Nephron progenitor cell (in vitro differentiated cells): ENCODE measurements at regions not wholly inside any gene's neighbourhood (a gene's known extent, or its start where the extent isn't known, plus 50 kb on each side); places are given as distances from the start of the nearest gene placed in this dataset.

ENCODE experiments used
- DNase-seq: peaks from one replicate; pipeline ENCODE4 v3.0.0; 2021
- H3K27ac Mint-ChIP-seq: 2 replicates; pipeline ENCODE4 v1.8.0; 2021; ENCODE audit warnings: mild to moderate bottlenecking, moderate library complexity, mixed read lengths
- H3K27me3 Mint-ChIP-seq: 2 replicates; pipeline ENCODE4 v1.8.0; 2021; ENCODE audit warnings: mild to moderate bottlenecking, low read depth, mixed read lengths; ENCODE audit not compliant: poor library complexity
- H3K36me3 Mint-ChIP-seq: 2 replicates; pipeline ENCODE4 v1.8.0; 2021; ENCODE audit warnings: low read depth, mixed read lengths
- H3K4me1 Mint-ChIP-seq: 2 replicates; pipeline ENCODE4 v1.8.0; 2021; ENCODE audit warnings: mixed read lengths
- H3K4me3 Mint-ChIP-seq: 2 replicates; pipeline ENCODE4 v1.8.0; 2021; ENCODE audit warnings: mild to moderate bottlenecking, moderate library complexity, mixed read lengths
- H3K9me3 Mint-ChIP-seq: 2 replicates; pipeline ENCODE4 v1.8.0; 2021; ENCODE audit warnings: mild to moderate bottlenecking, moderate library complexity, mixed read lengths
- CTCF ChIP-seq: fragments of 200-600 bp; sonication (generic); IDR thresholded peaks from 2 replicates; pipeline ENCODE4 v1.5.0; 2021; ENCODE audit warnings: antibody characterized with exemption

DNA sequence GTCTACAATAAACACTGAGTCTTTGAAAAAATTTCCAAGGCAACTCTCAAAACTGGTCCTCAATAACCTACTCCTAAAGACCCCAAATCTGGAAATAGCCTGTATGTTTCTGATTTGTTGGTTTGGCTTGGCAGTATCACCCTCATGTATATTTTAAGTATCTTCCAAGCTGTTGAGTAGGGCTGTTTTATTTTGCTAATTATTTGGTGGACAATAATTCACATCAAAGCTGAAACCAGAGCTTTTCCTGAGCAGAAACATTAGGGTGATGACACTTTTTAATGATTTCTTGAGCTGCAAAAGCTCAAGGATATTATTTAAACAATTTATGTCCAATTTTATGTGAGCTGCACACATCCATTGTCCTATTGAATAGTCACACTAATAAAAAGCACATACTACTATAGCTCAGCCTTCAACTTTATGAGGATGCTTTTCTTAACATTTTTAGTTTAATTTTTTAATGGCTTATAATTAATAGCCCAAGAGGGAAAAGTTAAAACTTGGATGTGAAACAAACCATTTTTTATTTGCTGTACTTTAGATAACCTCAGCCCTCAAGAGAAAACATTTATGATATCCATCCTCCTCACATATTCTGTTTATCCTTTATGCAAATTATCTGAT, 393.1 kb downstream of the TAF11L14 start:
- no peak for TF ChIP-seq CTCF
- Mint-ChIP-seq H3K9me3 (no peaks in the 10 kb centered on the region), H3K4me3 (no peak overlapping the region), H3K36me3 (no peaks in the 10 kb centered on the region), H3K27me3 (no peaks in the 10 kb centered on the region), H3K27ac (no peak overlapping the region), H3K4me1 (no peaks in the 10 kb centered on the region)
- no peak for DNase-seq

- no peak for DNase-seq
- no peaks in the 10 kb centered on the region for H3K27me3 Mint-ChIP-seq
- H3K4me3 Mint-ChIP-seq = no peak overlapping the region
- no peaks in the 10 kb centered on the region for H3K9me3 Mint-ChIP-seq
- no peak for TF ChIP-seq CTCF
- no peak overlapping the region for H3K27ac Mint-ChIP-seq
- H3K36me3 Mint-ChIP-seq = no peaks in the 10 kb centered on the region
- H3K4me1 Mint-ChIP-seq = no peaks in the 10 kb centered on the region
Measured at GRCh38 chr5:18028036-18028435, 393.8 kb downstream of the TAF11L14 start.

GRCh38 chr5:18032744-18033143, 398.5 kb downstream of the TAF11L14 start:
- TF ChIP-seq CTCF = no peak
- Mint-ChIP-seq H3K4me3 (no peak overlapping the region), H3K27ac (no peak overlapping the region), H3K9me3 (no peaks in the 10 kb centered on the region), H3K4me1 (no peaks in the 10 kb centered on the region), H3K27me3 (peaks cover 3% of the 10 kb centered on the region), H3K36me3 (no peaks in the 10 kb centered on the region)
- no peak for DNase-seq

- no peak overlapping the region for H3K4me3 Mint-ChIP-seq
Measured at GRCh38 chr5:18036531-18036930, 402.3 kb downstream of the TAF11L14 start.

DNA sequence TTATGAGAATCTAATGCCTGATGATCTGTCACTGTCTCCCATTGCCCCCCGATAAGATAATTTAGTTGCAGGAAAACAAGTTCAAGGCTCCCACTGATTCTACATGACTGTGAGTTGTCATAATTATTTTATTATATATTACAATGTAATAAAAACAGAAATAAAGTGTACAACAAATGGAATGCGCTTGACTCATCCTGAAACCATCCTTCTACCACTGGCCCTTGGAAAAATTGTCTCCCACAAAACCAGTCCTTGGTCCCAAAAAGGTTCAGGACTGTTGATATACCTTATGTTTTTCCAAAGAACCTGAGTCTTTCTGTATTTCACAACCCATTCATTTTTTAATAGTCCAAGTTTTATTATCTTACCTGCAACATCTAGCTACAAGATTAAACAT, 403.5 kb downstream of the TAF11L14 start:
- Mint-ChIP-seq H3K9me3 (peaks cover 5% of the 10 kb centered on the region), H3K4me3 (no peak overlapping the region), H3K36me3 (no peaks in the 10 kb centered on the region), H3K27me3 (peaks cover 3% of the 10 kb centered on the region), H3K4me1 (no peaks in the 10 kb centered on the region), H3K27ac (no peak overlapping the region)
- TF ChIP-seq CTCF = no peak
- no peak for DNase-seq

More at GRCh38 chr5:18036531-18036930, 402.3 kb downstream of the TAF11L14 start:
- DNase-seq = no peak
- peaks cover 3% of the 10 kb centered on the region for H3K27me3 Mint-ChIP-seq
- H3K36me3 Mint-ChIP-seq = no peaks in the 10 kb centered on the region
- no peaks in the 10 kb centered on the region for H3K4me1 Mint-ChIP-seq
- TF ChIP-seq CTCF = no peak
- H3K9me3 Mint-ChIP-seq = peaks cover 2% of the 10 kb centered on the region
- no peak overlapping the region for H3K27ac Mint-ChIP-seq

GRCh38 chr5:18043344-18043743, 409.1 kb downstream of the TAF11L14 start:
- TF ChIP-seq CTCF = no peak
- Mint-ChIP-seq H3K9me3 (peaks cover 8% of the 10 kb centered on the region), H3K4me1 (peaks cover 5% of the 10 kb centered on the region), H3K36me3 (no peaks in the 10 kb centered on the region), H3K27me3 (no peaks in the 10 kb centered on the region), H3K4me3 (no peak overlapping the region), H3K27ac (no peak overlapping the region)
- DNase-seq = no peak
